PC-9 (cell line): ENCODE measurements at regions not wholly inside any gene's neighbourhood (a gene's known extent, or its start where the extent isn't known, plus 50 kb on each side); places are given as distances from the start of the nearest gene placed in this dataset.

Source experiments
- EZH2 ChIP-seq: fragments of 200-600 bp; sonication (generic); IDR thresholded peaks from 2 replicates; pipeline ENCODE4 v1.8.0; 2017; ENCODE audit warnings: antibody characterized with exemption, low read depth
- TF ChIP-seq, protein P1 (sequence below): fragments of 200-600 bp; sonication (generic); conservative IDR thresholded peaks from 2 replicates; pipeline ENCODE4 v1.6.1; 2017; ENCODE audit warnings: mixed run types, antibody characterized with exemption, mild to moderate bottlenecking, moderate library complexity

DNA sequence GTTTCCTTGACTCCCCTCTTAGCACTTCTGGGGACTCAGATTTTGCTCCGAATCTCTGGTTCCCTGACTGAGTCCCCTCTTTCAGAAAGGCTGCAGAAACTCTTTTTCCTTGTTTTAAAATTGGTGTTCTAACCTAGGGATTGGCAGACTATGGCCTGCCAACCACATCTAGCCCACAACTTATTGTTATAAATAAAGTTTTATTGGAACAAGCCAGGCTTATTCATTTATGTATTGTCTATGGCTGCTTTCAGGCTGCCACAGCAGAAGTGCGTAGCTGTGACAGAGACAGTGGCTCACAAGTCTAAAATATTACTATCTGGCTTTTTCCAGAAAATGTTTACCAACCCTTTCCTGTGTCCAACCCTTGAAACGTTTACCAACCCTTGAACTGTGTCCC lies 81.7 kb downstream of the IER5 start:
- TF ChIP-seq, protein P1, sequence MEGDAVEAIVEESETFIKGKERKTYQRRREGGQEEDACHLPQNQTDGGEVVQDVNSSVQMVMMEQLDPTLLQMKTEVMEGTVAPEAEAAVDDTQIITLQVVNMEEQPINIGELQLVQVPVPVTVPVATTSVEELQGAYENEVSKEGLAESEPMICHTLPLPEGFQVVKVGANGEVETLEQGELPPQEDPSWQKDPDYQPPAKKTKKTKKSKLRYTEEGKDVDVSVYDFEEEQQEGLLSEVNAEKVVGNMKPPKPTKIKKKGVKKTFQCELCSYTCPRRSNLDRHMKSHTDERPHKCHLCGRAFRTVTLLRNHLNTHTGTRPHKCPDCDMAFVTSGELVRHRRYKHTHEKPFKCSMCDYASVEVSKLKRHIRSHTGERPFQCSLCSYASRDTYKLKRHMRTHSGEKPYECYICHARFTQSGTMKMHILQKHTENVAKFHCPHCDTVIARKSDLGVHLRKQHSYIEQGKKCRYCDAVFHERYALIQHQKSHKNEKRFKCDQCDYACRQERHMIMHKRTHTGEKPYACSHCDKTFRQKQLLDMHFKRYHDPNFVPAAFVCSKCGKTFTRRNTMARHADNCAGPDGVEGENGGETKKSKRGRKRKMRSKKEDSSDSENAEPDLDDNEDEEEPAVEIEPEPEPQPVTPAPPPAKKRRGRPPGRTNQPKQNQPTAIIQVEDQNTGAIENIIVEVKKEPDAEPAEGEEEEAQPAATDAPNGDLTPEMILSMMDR = no peak
- TF ChIP-seq EZH2 = no peak
